ENCODE measurements at regions not wholly inside any gene's neighbourhood (a gene's known extent, or its start where the extent isn't known, plus 50 kb on each side); places are given as distances from the start of the nearest gene placed in this dataset.

DNA sequence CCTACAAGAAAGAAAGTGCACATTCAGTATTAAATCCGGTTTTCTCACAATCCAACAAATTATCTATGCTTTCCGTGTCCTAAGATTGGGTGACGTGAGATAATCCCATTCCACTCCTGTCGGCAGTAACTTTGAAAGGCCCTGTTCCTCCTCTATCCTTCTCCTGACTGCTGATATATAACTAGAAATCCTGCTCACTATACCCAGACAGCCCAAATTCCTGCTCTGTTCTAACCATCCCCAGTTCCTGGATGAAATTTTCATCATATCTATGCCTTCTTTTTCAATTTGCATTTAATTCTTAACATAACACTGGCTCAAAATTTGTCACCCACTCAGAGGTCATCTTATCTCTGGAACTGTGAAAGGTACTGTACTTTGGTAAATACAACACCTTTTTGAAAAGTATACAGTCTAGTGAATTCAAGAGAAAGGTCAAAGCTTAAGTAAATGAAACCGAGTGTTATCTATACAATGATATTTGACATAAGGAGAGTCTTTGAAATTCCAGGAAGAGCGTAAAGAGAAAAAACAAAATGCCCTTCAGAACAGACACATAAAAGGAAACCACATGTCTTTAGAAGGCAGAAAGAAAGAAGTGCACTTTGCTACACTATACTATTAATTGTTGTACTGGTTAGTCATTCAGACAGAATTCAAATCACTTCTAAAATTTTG, 200.5 kb upstream of the NEGR1 start:
- H2AFZ ChIP-seq: no peak overlapping the region
- no peaks in the 10 kb centered on the region for H3K27me3 ChIP-seq (replicated peaks; ENCODE audit: insufficient read depth)
- H3F3A ChIP-seq (ENCODE audit: insufficient read depth): no peaks in the 10 kb centered on the region
- in situ Hi-C loops (cut with MboI): no loop called here
- TF ChIP-seq EZH2phosphoT487 (IDR thresholded peaks at IDR 0.05; ENCODE audit: insufficient read depth, low read depth): no peak
- TF ChIP-seq EZH2 (IDR thresholded peaks at IDR 0.05; ENCODE audit: insufficient read depth, poor library complexity, severe bottlenecking): no peak
- no peak overlapping the region for H3K4me3 ChIP-seq
- H3K36me3 ChIP-seq (ENCODE audit: low read depth): no peaks in the 10 kb centered on the region
- no peaks in the 10 kb centered on the region for H4K20me1 ChIP-seq (ENCODE audit: insufficient read depth)
- WGBS, 2 experiments (ENCODE audit: low coverage in 1 of 2, low lambda C conversion rate in 2 of 2, missing lambda C conversion rate in 2 of 2): 75 to 86% methylated on average over 6 of the region's 6 CpGs
- DNase-seq: no peak
- H3K27ac ChIP-seq: no peak overlapping the region
- H3K9me3 ChIP-seq (ENCODE audit: low read depth): no peaks in the 10 kb centered on the region
- no peaks in the 10 kb centered on the region for H3K9me2 ChIP-seq (ENCODE audit: insufficient read depth)
- no peaks in the 10 kb centered on the region for H3K4me1 ChIP-seq (ENCODE audit: insufficient read depth)
- no peak overlapping the region for H3K4me2 ChIP-seq (ENCODE audit: unreplicated experiment)
- no peak overlapping the region for H3K9ac ChIP-seq
- no peaks in the 10 kb centered on the region for H3K79me2 ChIP-seq (ENCODE audit: insufficient read depth)

DNA sequence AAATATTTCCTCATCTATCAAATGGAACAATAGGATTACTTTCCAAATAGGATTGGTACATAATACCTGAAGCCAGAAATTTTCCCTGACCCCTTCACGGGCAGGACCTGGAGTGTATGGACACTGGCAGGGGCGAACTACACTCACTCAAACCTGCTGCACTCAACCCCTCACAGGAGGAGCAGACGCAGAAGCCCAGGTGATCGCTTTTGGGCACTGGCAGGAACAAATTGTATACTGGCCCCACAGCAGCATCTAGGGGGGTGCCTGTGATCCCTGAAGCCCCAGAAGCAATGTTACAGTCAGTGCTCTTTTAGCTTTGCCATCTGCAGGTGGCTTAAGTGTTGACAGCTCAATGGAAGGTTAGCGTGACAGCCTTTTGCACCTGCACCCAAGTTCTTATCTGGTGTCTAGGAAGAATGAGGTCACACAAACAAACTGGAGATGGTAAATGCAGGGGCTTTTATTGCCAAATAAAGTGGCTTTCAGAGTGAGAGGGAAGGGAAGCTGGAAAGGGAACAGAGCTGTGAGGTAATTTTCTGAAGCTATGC, 199.2 kb upstream of the NEGR1 start:
- Histone ChIP-seq H3K4me1 (ENCODE audit: insufficient read depth) (no peaks in the 10 kb centered on the region), H3K9me3 (ENCODE audit: low read depth) (no peaks in the 10 kb centered on the region), H3K9me2 (ENCODE audit: insufficient read depth) (no peaks in the 10 kb centered on the region), H3K27me3 (replicated peaks; ENCODE audit: insufficient read depth) (no peaks in the 10 kb centered on the region), H3K36me3 (ENCODE audit: low read depth) (no peaks in the 10 kb centered on the region), H3K4me3 (no peak overlapping the region), H3K9ac (no peak overlapping the region), H4K20me1 (ENCODE audit: insufficient read depth) (no peaks in the 10 kb centered on the region), H2AFZ (no peak overlapping the region), H3K79me2 (ENCODE audit: insufficient read depth) (no peaks in the 10 kb centered on the region), H3K27ac (no peak overlapping the region), H3F3A (ENCODE audit: insufficient read depth) (no peaks in the 10 kb centered on the region), H3K4me2 (ENCODE audit: unreplicated experiment) (no peak overlapping the region)
- DNase-seq: no peak
- TF ChIP-seq EZH2phosphoT487 (IDR thresholded peaks at IDR 0.05; ENCODE audit: insufficient read depth, low read depth) (no peak), EZH2 (IDR thresholded peaks at IDR 0.05; ENCODE audit: insufficient read depth, poor library complexity, severe bottlenecking) (no peak)
- in situ Hi-C loops (cut with MboI): no loop called here
- 81% methylated on average over 5 of the region's 5 CpGs for WGBS, 2 experiments (ENCODE audit: low coverage in 1 of 2, low lambda C conversion rate in 2 of 2, missing lambda C conversion rate in 2 of 2)

DNA sequence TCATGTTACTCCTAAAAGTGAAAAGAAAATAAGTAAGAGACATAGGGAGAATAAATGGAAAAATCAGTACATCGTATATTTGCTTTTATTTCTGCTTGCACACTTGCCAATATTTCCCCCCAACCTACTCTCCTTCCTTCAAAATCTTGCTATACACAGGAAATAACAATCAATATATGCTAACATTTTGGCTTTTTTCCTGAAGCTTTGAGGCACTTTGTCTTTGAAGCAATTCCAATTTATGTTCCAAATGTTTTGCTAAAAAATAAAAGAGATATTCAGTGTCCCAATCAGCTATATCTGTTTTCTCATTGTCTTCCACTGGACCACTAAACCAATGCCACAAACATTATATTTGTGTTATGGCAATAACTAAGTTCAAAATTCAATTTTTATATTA, 184.0 kb upstream of the NEGR1 start:
- Histone ChIP-seq H3K9ac (no peak overlapping the region), H3F3A (ENCODE audit: insufficient read depth) (no peaks in the 10 kb centered on the region), H3K36me3 (ENCODE audit: low read depth) (no peaks in the 10 kb centered on the region), H3K9me2 (ENCODE audit: insufficient read depth) (no peaks in the 10 kb centered on the region), H3K27ac (no peak overlapping the region), H3K4me2 (ENCODE audit: unreplicated experiment) (no peak overlapping the region), H3K27me3 (replicated peaks; ENCODE audit: insufficient read depth) (no peaks in the 10 kb centered on the region), H3K4me1 (ENCODE audit: insufficient read depth) (no peaks in the 10 kb centered on the region), H2AFZ (no peak overlapping the region), H3K9me3 (ENCODE audit: low read depth) (no peaks in the 10 kb centered on the region), H3K4me3 (no peak overlapping the region), H4K20me1 (ENCODE audit: insufficient read depth) (no peaks in the 10 kb centered on the region), H3K79me2 (ENCODE audit: insufficient read depth) (no peaks in the 10 kb centered on the region)
- no peak for TF ChIP-seq EZH2phosphoT487 (IDR thresholded peaks at IDR 0.05; ENCODE audit: insufficient read depth, low read depth)
- no peak for TF ChIP-seq EZH2 (IDR thresholded peaks at IDR 0.05; ENCODE audit: insufficient read depth, poor library complexity, severe bottlenecking)
- WGBS, 2 experiments (ENCODE audit: low coverage in 1 of 2, low lambda C conversion rate in 2 of 2, missing lambda C conversion rate in 2 of 2): 12 to 28% methylated on average over 1 of the region's 1 CpG
- in situ Hi-C loops (cut with MboI): no loop called here
- no peak for DNase-seq

DNA sequence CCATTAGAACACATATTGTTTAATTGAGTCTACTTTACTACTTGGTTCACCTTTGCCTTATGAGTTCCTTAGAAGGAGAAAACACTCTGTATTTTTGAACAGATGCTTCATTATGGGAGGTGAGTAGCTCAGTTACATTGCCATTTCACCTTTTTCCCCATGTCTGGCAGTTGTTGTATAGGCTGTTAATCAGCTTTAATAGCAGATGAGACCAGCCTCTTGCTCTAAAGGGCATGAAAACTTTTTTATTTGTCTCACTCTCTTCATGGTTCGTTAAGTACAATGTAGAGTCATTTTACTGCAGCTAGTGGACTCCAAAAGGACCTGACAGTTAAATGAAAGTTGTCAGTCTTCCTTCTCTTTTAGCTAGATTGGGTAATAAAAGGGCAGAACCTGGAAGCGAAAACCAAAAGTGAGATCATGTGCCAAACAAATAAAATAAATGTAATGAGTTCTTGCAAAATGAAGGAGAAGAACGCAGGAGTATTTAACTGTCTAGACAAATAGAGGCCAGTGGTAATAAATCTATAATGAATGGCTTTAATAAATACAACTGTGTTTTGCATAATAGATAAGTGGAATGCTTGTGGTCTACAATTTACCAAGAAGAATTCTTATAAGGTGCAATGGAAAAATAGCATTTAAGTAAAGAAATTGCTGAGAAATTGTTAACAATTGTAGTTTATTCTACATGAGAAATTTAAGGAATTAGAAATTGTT, 180.0 kb upstream of the NEGR1 start:
- H3K4me3 ChIP-seq: no peak overlapping the region
- H2AFZ ChIP-seq: no peak overlapping the region
- H3K9me3 ChIP-seq (ENCODE audit: low read depth): no peaks in the 10 kb centered on the region
- no peaks in the 10 kb centered on the region for H4K20me1 ChIP-seq (ENCODE audit: insufficient read depth)
- H3K9me2 ChIP-seq (ENCODE audit: insufficient read depth): no peaks in the 10 kb centered on the region
- no peaks in the 10 kb centered on the region for H3K4me1 ChIP-seq (ENCODE audit: insufficient read depth)
- H3K4me2 ChIP-seq (ENCODE audit: unreplicated experiment): no peak overlapping the region
- no peak overlapping the region for H3K9ac ChIP-seq
- H3F3A ChIP-seq (ENCODE audit: insufficient read depth): no peaks in the 10 kb centered on the region
- H3K27me3 ChIP-seq (replicated peaks; ENCODE audit: insufficient read depth): no peaks in the 10 kb centered on the region
- no peaks in the 10 kb centered on the region for H3K79me2 ChIP-seq (ENCODE audit: insufficient read depth)
- TF ChIP-seq EZH2phosphoT487 (IDR thresholded peaks at IDR 0.05; ENCODE audit: insufficient read depth, low read depth) (no peak), EZH2 (IDR thresholded peaks at IDR 0.05; ENCODE audit: insufficient read depth, poor library complexity, severe bottlenecking) (no peak)
- in situ Hi-C loops (cut with MboI): no loop called here
- DNase-seq: no peak
- WGBS, 2 experiments (ENCODE audit: low coverage in 1 of 2, low lambda C conversion rate in 2 of 2, missing lambda C conversion rate in 2 of 2): 70 to 72% methylated on average over 3 of the region's 3 CpGs
- no peaks in the 10 kb centered on the region for H3K36me3 ChIP-seq (ENCODE audit: low read depth)
- no peak overlapping the region for H3K27ac ChIP-seq
